Dedifferentiated amniotic fluid mesenchymal stem cell (primary cell): ENCODE measurements at regions not wholly inside any gene's neighbourhood (a gene's known extent, or its start where the extent isn't known, plus 50 kb on each side); places are given as distances from the start of the nearest gene placed in this dataset.

Source experiments
- DNase-seq: peaks from one replicate; pipeline ENCODE4 v3.0.0-alpha.2; 2016; ENCODE audit errors: extremely low spot score

GRCh38 chr4:18880871-18881270 is 859.3 kb upstream of the LCORL start:
- no peak for DNase-seq

DNA sequence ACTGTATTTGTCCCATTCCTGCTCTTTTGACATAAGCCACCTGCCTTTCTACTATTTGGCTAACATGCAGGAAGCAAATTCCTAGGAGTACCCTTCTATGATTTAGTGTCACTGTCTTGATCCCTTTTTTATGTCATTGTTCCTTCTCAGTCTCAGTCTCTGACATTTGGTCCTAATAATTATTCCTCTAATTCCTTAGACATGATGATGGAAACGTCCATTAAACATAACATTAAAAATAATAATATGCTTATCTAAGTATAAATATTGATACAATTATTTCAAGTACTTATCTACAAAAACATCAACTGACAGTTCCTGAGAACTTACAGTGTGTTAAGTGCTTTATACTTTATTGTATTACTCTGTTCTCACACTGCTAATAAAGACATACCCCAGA is 857.0 kb upstream of the LCORL start:
- DNase-seq = no peak

- no peak for DNase-seq
Measured at GRCh38 chr4:18869166-18869565, 847.6 kb upstream of the LCORL start.

- no peak for DNase-seq
Measured at GRCh38 chr4:18860836-18861530, 839.4 kb upstream of the LCORL start.

- DNase-seq = no peak
Measured at GRCh38 chr4:18859468-18859867, 837.9 kb upstream of the LCORL start.

DNA sequence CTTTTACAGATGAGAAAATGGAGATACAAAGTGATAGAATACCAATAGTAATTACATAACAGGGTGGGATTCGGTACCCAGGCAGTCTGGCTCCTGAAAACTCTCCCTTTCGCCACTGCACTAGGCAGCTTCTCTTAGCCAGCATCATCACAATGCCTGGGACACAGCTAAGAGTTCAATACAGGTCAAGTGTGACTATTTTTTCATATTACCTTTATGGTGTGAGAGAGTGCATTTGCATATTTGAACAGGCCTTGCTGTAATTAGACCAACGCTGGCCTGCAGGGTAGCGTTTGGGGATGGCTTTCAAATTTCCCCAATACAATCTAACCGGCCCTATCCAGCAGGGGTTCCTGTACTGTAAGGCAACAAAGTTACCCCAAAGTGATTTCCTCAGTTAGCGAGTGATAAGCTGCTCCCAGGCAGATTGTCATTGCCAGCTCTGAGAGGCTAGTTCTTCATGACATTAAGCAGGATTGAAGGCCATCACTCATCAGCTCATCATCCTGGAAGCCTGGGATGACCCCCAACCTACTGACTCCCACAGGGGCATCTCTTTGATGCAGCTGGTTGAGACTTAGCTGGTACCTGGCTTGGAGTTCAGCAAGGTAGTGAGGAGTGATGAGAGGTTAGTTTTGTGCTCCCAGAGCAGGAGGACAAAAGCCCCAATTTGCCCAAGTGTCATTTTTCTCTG is 836.8 kb upstream of the LCORL start:
- DNase-seq = no peak

DNA sequence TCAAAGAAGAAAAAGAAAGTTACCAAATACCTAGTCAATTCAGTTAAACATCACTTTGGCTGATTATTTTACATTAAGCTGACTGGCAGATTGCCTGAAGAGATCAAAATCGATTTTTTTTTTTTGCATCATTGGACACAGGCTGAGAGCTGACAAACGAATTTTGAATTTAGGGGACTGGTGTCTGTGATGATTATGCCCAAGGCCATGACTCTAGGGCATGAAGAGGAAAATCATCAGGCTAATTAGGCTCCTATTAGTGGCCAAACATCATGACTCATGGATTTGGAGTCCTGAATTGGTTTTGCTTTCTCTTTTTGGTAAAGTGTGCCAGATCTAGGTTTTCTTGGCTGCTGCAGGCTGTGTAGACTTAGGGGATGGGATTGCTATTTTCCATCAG is 829.3 kb upstream of the LCORL start:
- no peak for DNase-seq

DNA sequence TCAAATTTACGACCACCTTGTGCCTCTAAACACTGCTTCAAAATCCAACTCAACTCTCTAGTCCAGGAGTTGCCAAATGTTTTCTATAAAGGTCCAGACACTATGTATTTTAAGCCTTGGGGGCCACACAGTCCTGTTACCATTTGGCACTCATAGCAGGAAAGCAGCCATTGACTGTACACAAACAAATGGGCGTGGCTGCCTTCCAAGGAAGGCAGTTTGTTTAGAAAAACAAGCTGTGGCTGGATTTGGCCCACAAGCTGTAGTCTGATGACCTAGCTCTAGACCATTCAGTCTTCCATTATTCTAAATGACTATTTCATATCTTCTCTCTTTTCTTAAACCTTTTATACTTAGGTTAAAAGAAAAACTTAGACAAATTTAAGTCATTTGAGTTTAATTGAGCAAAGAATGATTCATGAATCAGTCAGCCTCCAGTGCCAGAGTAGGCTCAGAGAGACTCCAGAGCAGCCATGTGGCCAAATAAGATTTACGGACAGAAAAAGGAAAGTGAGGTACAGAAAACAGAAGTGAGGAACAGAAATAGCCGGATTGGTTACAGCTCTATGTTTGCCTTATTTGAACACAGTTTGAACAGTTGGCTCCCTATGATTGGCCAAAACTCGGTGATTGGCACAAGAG is 825.8 kb upstream of the LCORL start:
- DNase-seq = no peak

- no peak for DNase-seq
Measured at GRCh38 chr4:18846313-18846712, 824.8 kb upstream of the LCORL start.

DNA sequence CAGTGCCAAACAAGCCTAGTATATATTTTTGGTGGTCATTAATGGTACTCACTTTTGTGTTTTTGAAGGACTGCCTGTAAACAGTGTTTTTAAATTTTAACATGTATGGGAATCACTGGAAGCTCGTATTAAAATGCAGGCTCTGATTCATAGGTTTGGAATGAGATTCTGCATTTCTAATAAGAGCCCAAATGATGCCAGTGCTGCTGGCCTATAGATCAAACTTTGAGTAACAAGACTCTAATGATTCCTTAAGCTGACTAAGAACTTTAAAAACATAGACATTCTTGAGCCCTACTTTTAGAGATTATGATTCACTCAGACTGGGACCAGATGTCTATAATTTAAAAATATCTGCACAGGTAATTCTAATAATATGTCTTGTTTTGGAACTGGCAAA is 823.2 kb upstream of the LCORL start:
- no peak for DNase-seq

GRCh38 chr4:18842431-18842830 is 820.9 kb upstream of the LCORL start:
- DNase-seq = no peak

- DNase-seq = no peak
Measured at GRCh38 chr4:18840481-18840880, 818.9 kb upstream of the LCORL start.

DNA sequence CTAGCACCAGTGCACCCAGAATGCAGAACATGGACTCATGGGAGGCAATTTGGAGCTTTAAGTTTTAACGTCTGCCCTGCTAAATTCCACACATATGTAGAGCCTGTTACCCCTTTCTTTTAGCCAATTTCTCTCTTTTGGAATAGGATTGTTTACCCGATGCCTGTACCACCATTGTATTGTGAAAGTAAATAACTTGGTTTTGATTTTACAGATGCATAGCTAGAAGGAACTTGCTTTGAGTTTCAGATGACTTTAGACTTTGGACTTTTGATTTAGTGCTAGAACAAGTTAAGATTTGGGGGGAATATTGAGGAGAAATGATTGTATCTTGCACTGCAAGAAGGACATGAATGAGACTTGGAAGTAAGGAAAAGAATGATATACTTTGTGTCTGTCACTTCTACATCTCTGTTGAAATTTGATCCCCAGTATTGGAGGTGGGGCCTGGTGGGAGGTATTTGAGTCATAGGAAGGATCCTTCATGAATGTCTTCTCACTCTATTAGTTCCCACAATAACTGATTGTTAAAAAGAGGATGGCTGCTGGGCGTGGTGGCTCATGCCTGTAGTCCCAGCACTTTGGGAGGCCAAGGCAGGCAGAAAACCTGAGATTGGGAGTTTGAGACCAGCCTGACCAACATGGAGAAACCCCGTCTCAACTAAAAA is 794.8 kb upstream of the LCORL start:
- DNase-seq = no peak

DNA sequence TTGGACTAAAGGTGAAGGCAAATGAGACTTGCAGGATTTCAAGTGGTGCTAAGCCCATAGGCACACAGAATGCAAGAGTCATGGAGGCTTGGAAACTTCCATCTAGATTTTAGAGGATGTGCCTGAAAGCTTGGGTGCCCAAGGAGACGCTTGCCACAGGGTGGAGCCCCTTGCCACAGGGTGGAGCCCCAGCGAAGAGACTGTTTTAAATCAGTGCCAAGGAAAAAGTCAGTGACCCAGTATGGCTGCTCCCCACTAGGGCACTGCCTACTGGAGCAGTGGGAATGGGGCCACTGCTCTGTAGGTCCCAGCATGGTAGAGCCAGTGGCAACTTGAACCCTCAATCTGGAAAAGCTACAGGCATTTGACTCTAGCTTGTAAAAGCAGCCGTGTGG is 794.2 kb upstream of the LCORL start:
- DNase-seq = no peak

DNA sequence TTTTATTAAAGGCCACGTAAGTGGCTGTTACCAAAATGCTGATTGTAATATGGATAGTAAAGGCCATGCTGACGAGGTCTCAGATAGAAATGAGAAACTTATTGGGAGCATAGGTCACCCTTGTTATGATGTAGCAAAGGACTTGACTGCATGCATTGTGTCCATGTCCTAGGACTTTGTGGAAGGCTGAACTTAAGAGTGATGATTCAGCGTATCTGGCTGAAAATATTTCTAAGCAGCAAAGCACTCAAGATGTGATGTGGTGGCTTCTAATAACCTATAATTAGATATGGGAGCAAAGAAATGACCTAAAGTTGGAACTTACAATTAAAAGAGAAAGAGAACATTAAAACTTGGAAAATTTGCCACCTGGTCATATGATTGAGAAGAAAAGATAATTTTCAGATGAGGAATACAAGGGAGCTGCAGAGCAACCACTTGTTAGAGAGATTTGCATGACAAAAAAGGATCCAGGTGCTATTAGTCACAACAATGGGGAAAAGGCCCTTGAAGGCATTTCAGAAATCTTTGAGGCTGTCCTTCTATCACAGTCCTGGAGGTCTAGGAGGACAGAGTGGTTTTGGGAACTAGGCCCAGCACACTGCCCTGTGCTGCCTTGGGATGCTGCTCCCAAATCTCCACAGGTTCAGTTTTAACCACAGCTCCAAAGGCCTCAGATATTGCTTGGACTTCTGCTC is 793.7 kb upstream of the LCORL start:
- no peak for DNase-seq

GRCh38 chr4:18813771-18814170 is 792.2 kb upstream of the LCORL start:
- DNase-seq = no peak

GRCh38 chr4:18813055-18813454 is 791.5 kb upstream of the LCORL start:
- no peak for DNase-seq

DNA sequence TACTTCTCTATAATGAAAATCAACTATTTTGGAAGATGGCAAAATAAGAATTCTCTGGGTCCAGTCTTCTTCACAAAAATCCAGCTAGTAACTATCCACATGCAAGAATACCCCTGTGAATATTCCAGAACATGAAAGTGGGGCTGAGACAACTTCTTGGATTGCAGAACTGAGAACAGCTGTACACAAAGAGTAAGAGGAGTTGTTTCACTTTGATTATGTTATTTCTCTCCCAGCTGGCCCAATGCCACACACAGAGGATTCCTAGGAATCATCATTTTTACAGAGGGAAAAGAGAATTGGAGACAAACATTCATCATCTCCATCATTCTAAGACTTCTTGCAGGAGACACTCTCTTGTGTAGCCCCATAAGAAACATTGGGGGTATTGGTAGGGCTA is 782.2 kb upstream of the LCORL start:
- DNase-seq = no peak

DNA sequence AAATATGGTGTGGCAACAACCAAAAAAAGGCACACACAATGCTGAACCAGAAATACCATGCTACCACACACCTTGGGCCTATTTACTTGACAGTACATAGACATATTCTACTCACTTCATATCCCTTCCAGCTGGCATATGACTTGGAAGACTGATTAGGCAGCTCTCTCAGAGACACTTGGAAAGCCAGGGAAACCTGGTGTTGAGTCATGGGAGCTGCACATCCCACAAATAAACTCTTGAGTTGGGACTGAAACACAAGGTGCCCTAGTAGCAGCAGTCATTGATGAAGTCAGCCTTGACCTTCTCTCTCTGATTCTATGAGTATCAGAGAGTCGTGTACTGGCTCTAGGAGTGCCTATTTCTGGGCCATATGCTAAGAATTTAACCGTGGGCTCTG is 776.6 kb upstream of the LCORL start:
- no peak for DNase-seq

DNA sequence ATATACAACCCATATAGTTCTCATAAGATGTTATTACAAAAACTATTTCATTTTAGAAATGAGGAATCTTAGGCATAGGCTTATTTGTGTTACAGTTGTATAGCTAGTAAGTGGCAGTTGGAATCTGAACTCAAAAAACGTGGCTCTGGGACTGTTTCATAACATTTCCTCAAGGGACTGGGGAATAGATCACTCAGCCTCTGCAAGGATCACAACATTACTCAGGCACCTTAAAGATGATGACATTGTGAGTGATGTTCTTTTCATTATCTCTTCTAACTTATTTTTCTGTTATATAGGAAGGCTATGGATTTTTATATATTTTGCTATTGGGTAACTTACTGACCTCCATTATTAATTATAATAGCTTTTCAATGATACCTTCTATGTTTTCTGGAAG is 774.2 kb upstream of the LCORL start:
- no peak for DNase-seq

DNA sequence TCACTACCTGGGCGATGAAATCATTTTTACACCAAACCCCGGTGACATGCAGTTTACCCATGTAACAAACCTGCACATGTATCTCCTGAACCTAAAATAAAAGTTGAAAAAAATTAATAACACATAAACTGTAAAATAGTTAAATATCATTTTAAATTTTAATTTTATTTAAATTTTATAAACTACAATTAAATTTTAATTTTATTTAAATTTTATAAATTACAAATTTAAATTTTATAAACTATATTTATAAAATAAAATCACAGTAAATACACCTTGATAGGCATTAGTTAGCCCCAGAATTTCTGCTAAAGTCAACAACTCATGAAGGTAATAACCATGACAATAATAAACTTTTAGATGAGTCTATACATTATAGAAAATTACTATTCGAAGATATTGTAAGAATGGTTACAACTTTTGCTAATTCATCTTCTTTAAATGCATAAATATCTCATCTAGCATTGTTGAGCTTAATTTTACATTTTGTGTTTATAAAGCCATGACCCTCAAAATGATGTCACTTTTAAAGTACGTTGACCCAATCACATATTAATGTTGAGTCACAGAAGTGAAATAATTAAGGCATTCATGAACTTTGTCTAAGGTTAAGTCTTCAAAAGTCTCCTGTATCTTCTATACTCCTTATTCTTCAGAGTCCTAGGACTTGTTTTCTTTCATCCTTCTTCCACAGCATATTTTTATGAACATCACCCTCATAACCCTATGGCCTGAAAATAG is 755.8 kb upstream of the LCORL start:
- DNase-seq = no peak
